Uterus (tissue), 2 donors: ENCODE measurements at regions not wholly inside any gene's neighbourhood (a gene's known extent, or its start where the extent isn't known, plus 50 kb on each side); places are given as distances from the start of the nearest gene placed in this dataset.

Experiments
- CTCF ChIP-seq, 4 experiments: fragments of 200-600 bp in 2 of 4; fragments of 450-650 bp in 2 of 4; sonication (generic) in 2 of 4; IDR thresholded peaks; one replicate each; pipeline ENCODE4 v1.5.1; 2016 to 2019; ENCODE audit warnings: antibody characterized with exemption in 4 of 4, mild to moderate bottlenecking in 2 of 4, moderate library complexity in 1 of 4
- POLR2A ChIP-seq, 2 donors: fragments of 450-650 bp; IDR thresholded peaks; one replicate each; pipeline ENCODE4 v1.6.1; 2016; ENCODE audit warnings: antibody characterized with exemption in 2 of 2, mild to moderate bottlenecking in 1 of 2, moderate library complexity in 1 of 2

DNA sequence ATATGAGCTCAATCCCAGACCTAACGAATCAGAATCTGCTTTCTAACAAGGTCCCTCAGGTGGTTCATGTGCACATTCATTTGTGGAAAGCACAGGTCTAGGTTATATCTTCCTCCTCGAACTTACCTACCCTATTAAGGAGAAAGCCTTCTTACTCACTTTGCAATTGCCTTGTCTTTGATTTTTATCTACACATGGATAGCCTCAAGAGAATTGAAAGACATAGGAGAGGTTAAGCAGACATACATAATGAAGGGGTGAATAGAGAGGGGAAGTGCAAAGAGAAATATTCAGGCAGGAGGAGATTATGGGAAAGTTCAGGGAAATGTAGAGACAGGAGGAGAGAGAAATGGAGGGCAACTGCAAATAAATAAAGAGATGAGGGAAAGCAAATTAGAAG is 422.9 kb upstream of the ADAMTS9 start:
- no peak for TF ChIP-seq CTCF (IDR thresholded peaks at IDR 0.05)
- no peak for TF ChIP-seq POLR2A (IDR thresholded peaks at IDR 0.05)
